Hepatocyte (in vitro differentiated cells): ENCODE measurements at regions not wholly inside any gene's neighbourhood (a gene's known extent, or its start where the extent isn't known, plus 50 kb on each side); places are given as distances from the start of the nearest gene placed in this dataset.

Source experiments
- EZH2 ChIP-seq: fragments of 200-600 bp; sonication (generic); IDR thresholded peaks from 2 replicates; pipeline ENCODE4 v1.6.1; 2016; ENCODE audit warnings: antibody characterized with exemption, mild to moderate bottlenecking, borderline replicate concordance
- TF ChIP-seq, protein P1 (sequence below): fragments of 200-600 bp; sonication (generic); IDR thresholded peaks from 2 replicates; pipeline ENCODE4 v1.5.1; 2016; ENCODE audit warnings: antibody characterized with exemption, mild to moderate bottlenecking; ENCODE audit not compliant: poor library complexity

DNA sequence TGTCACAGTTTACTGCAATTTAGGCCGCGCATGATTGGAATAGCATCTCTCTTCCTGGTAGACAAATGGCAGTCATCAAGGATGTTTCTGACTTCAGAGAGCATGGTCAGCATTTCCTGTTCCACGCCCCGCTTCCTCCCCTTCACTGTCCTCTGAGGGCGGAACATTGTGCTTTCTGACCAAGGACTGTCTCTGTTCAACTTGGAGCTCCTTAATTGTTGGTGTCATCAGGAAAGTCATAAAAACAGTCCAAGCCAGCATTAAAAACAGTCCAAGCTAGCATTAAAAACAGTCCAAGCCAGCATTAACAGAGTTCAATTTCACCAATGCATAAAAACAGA is 301.3 kb upstream of the IRX4 start:
- TF ChIP-seq, protein P1, sequence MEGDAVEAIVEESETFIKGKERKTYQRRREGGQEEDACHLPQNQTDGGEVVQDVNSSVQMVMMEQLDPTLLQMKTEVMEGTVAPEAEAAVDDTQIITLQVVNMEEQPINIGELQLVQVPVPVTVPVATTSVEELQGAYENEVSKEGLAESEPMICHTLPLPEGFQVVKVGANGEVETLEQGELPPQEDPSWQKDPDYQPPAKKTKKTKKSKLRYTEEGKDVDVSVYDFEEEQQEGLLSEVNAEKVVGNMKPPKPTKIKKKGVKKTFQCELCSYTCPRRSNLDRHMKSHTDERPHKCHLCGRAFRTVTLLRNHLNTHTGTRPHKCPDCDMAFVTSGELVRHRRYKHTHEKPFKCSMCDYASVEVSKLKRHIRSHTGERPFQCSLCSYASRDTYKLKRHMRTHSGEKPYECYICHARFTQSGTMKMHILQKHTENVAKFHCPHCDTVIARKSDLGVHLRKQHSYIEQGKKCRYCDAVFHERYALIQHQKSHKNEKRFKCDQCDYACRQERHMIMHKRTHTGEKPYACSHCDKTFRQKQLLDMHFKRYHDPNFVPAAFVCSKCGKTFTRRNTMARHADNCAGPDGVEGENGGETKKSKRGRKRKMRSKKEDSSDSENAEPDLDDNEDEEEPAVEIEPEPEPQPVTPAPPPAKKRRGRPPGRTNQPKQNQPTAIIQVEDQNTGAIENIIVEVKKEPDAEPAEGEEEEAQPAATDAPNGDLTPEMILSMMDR, result no peak
- no peak for TF ChIP-seq EZH2
